Left renal cortex interstitium (tissue), 4 donors: ENCODE measurements at regions not wholly inside any gene's neighbourhood (a gene's known extent, or its start where the extent isn't known, plus 50 kb on each side); places are given as distances from the start of the nearest gene placed in this dataset.
A peak's percentile ranks its signal among the peaks of the same experiment; 100 is the strongest.

Experiments used
- DNase-seq, 4 donors: peaks; one replicate each; pipeline ENCODE4 v3.0.0-alpha.2; 2013; ENCODE audit warnings: low read depth in 4 of 4, low spot score in 2 of 4, missing footprints in 1 of 4

DNA sequence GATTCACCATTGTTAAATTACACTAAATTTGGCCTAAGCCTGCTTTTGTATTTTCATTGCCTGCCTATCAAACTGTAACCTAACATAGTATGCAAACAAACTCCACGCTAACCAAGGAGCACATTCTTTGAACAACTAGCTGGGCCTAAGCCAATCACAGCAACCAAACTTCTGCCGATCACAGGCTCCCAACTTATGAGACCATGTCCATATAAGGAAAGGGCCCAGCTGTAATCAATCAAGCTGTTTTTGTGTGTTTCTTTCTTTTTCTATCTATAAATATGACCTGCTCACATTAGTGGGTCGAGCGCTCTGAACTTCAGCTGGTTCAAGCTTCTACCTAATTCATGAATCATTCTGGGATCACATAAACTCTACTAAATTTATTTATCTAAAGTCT is 473.6 kb downstream of the SI start:
- peak in 3 of 4 donors; percentile 6 to 37 (median 7) for DNase-seq

- no peak for DNase-seq
Measured at GRCh38 chr3:164577667-164578210, 500.6 kb downstream of the SI start.

DNA sequence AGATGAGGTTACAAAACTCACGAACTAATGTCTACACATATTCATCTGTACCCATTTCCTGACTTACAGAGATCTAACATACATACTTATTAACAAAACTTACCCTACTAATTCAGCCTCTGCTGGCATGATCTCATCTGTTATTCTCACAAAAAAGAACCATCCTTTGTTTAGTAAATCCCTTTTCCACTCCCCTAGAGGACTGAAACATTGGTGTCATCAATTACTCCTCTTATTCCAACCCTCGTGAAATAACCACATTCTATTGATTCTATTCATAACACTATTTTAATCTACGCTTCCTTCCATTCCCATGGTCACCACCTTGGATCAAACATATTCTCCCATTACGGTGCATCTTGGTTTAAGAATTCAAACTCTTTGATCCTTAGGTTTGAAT is 505.9 kb downstream of the SI start:
- DNase-seq: no peak

DNA sequence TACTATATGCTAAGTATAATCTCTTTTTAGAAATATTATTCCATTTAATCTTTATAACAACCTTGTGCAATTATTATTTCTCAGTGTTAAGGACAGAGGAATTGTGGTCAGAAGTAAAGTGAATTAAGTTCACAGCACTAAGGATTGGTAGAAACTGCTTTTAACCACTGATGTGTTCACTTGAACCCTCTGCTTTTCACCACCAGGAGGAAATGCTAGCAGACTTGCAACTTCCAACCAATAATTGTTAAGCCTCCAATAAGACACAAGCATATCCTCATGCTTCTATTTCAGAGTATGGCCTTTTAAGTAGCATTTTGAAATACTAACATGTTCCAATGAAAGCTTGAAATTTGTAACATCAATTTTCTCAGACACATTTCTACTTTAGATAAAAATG is 527.4 kb downstream of the SI start:
- no peak for DNase-seq

DNA sequence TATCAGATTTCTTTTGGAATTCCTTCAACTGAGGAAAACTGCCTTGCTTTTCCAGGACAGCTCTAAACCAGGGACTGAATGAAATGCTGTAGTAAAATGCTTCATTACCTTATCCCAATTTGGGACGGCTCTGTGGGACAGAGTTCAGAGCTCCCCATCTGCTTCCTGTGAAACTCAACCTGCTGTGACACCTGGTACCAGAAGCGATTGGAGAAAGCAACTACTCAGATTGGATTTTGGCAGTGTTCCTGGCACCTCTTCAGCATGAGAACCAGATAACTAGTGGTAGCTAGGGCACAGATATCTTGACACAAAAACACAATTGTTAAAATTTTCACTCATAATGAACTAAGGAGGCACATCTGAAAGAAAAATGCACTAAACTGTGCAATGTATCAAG is 539.1 kb downstream of the SI start:
- DNase-seq: no peak

DNA sequence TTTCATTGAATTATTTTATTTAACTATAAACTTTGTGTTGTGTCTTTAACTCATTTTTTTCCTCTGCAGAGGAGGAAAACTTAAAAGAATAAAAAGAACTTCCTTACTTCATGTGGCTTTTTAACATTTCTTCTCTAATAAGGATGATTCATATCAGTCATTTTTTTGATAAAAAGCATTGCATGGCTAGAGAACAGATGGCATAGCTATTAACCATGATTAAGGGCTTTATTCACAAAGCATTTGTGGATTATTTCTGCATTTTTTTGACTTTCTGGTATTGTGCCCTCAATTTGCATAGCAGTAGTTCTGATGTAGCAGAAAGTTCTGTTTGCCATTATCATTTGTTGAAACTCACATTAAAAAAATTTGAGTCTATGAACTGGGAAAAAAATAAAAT is 540.8 kb downstream of the SI start:
- DNase-seq: no peak

- no peak for DNase-seq
Measured at GRCh38 chr3:164533275-164533674, 545.0 kb downstream of the SI start.

DNA sequence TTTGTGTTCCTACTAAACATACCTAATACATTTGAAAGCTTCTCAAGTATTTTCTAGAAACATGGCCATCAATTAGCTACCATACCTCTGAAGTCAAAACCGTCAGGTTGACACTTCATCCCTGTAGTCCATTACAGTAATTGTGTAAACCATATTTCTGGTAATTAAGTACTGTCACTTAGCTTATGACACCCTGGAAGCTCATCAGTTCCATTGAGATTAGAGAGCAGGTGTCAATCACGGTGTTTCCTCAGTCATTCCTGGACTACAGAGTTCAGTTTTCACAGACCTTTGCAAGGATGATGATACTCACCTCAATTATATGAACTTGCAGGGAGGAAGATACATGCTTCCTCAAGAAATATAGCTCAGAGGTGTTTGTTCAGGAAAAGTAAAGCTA is 552.0 kb downstream of the SI start:
- no peak for DNase-seq

DNA sequence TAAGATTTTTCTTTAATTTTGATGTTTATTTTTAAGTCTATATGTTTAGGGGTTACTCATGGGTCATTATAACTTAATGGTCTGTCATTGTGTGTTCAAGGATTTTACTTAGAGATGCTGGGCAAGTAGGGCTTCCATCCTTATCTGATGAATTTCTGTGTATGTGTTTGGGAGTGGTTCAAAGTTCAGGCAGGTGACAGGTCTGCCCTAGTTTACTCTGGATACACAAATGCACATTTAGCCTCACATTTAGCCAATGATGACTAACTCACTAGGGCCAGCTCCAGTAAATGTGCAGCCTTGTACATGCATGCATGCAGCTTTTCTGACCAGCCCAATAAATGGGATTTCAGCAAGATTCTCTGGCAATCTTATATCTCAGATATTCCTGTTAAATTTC is 554.1 kb downstream of the SI start:
- no peak for DNase-seq

DNA sequence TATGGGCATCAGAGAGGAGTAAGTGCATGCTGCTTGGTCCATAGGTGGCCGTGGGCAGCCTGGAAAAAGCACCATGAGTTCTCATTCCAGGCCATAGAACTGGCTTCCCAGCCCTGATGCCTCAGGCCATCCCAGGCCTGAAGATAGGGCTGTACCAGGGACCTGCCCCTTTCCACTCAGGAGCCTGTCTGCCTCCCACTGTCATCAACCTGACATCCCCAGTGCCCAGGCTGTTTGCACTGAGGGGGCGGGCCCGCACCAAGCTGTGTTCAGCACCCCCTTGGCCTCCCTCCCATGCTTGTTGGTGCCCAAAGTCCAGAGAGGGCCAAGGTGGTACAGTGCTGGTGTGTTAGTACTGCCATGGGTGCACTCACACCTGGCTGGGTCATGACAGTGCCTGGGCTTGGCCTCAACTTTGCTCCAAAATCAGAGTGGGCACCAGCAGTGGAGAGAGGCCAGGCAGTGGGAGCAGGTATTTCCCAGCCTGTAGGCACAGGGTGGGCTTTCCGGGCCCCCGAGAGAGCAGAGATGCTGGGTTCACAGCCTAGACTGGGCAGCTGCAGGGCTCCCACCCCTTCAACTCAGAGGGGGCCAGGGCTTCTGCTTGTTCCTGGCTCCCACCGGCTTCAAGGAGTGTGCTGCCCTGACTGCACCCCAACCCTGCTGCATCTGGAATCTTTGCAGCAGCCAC is 556.1 kb downstream of the SI start:
- no peak for DNase-seq

GRCh38 chr3:164521644-164522043 is 556.7 kb downstream of the SI start:
- DNase-seq: no peak

DNA sequence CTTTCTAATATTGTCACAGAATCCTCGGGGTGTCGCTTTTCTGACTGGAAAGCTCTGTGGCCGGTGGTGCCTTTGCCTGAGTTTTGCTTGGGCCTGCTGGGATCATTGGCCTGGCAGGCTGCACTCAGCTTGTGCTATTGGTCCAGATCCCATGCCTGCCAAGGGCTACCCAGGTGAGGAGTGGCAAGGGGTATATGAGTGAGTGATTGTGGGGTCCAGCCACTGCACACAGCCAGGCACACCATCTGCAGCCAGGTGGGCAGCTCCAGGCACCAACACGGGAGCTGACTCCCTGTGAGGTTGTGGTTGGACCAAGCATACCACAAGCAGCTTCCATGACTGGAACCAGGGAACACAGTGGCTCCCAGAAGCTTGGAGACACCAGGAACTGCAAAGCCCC is 557.2 kb downstream of the SI start:
- DNase-seq: no peak

- DNase-seq: no peak
Measured at GRCh38 chr3:164515256-164515655, 563.0 kb downstream of the SI start.

DNA sequence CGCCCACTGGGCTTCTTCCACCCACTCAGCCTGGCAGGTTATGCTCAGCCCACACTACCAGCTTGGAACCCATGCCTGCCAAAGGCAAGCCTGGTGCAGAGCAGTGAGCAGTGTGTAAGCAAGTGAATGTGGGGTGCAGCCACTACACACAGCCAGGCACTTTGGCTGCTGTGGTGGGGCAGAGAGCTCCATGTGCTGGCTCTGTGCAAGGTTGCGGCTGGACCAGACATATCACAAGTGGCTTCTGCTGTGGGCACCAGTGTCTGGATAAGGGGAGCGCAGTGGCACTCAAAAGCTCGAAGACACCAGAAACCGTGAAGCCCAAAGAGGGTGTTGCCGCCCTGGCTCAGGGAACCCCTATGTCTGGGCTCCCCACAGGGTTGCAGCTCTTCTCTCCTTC is 563.7 kb downstream of the SI start:
- DNase-seq: no peak

- DNase-seq: no peak
Measured at GRCh38 chr3:164507886-164508285, 570.4 kb downstream of the SI start.

GRCh38 chr3:164498917-164499316 is 579.4 kb downstream of the SI start:
- DNase-seq: no peak

GRCh38 chr3:164488893-164489292 is 589.4 kb downstream of the SI start:
- no peak for DNase-seq

- no peak for DNase-seq
Measured at GRCh38 chr3:164486150-164486549, 592.1 kb downstream of the SI start.

DNA sequence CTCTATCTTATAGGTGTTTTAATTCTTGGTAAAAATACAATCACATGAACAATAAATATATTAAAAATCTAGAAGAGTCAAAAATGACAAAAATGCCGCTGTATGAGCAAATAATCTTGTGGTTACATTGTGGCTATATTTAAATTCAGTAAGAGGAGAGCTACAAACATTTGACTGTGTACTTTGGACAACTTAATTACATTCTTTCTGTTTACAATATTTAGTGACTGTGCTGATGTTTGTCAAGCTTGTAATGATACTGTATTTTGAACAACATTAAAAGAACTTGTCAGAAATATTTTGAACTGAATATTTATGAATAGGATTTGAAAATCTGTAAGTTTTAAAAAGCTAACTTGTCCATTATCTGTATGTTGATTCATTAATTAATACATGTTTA is 598.3 kb downstream of the SI start:
- DNase-seq: no peak

GRCh38 chr3:164479406-164479805 is 598.9 kb downstream of the SI start:
- no peak for DNase-seq

- no peak for DNase-seq
Measured at GRCh38 chr3:164478323-164478722, 600.0 kb downstream of the SI start.

DNA sequence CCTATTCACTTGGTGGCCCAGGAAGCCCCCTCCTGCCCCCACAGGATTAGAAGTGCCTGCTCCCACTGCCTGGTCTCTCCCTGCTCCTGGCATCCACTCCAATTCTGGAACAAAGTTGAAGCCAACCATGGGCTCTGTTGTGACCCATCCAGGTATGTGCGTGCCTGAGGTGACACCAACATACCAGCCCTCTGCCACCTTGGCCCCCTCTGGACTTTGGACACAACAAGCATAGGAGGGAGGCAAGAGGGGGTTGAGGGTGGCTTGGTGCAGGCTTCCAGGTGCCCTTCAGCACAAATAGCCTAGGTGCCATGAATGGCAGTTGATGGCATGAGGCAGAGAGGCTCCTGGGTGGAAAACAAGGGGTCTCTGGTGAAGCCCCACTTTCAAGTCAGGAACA is 600.9 kb downstream of the SI start:
- no peak for DNase-seq

- DNase-seq: no peak
Measured at GRCh38 chr3:164476631-164477030, 601.7 kb downstream of the SI start.
